Smooth muscle cell (in vitro differentiated cells): ENCODE measurements at regions not wholly inside any gene's neighbourhood (a gene's known extent, or its start where the extent isn't known, plus 50 kb on each side); places are given as distances from the start of the nearest gene placed in this dataset.

Experiments used
- DNase-seq: peaks from one replicate; lab custom pipeline; 2025; ENCODE audit not compliant: unreplicated experiment; lab: John Stamatoyannopoulos, UW
- H2AFZ ChIP-seq: fragments of 200-600 bp; sonication (generic); 2 replicates; pipeline ENCODE4 v1.6.0; 2016; ENCODE audit warnings: antibody characterized with exemption, low read depth, mild to moderate bottlenecking
- H3F3A ChIP-seq: fragments of 200-600 bp; sonication (generic); 2 replicates; pipeline ENCODE4 v1.6.0; 2017; ENCODE audit warnings: antibody characterized with exemption, low read depth
- H3K27ac ChIP-seq: fragments of 200-600 bp; sonication (generic); 2 replicates; pipeline ENCODE4 v1.5.1; 2016; ENCODE audit warnings: low read depth, mild to moderate bottlenecking
- H3K27me3 ChIP-seq: fragments of 200-600 bp; sonication (generic); 2 replicates; pipeline ENCODE4 v1.6.1; 2016; ENCODE audit warnings: low read depth, mild to moderate bottlenecking
- H3K36me3 ChIP-seq: fragments of 200-600 bp; sonication (generic); 2 replicates; pipeline ENCODE4 v1.5.1; 2016; ENCODE audit warnings: low read depth
- H3K4me1 ChIP-seq: fragments of 200-600 bp; sonication (generic); 2 replicates; pipeline ENCODE4 v1.5.1; 2016; ENCODE audit warnings: low read depth
- H3K4me2 ChIP-seq: fragments of 200-600 bp; sonication (generic); 2 replicates; pipeline ENCODE4 v1.6.0; 2016; ENCODE audit warnings: mild to moderate bottlenecking
- H3K4me3 ChIP-seq: fragments of 200-600 bp; sonication (generic); 2 replicates; pipeline ENCODE4 v1.5.1; 2016; ENCODE audit warnings: mild to moderate bottlenecking
- H3K79me2 ChIP-seq: fragments of 200-600 bp; sonication (generic); 2 replicates; pipeline ENCODE4 v1.6.0; 2016; ENCODE audit warnings: low read depth, mild to moderate bottlenecking
- H3K9ac ChIP-seq: fragments of 200-600 bp; sonication (generic); 2 replicates; pipeline ENCODE4 v1.6.0; 2016; ENCODE audit warnings: low read depth
- H3K9me3 ChIP-seq: fragments of 200-600 bp; sonication (generic); replicated peaks from 2 replicates; pipeline ENCODE4 v1.5.1; 2016; ENCODE audit warnings: low read depth
- H4K20me1 ChIP-seq: fragments of 200-600 bp; sonication (generic); 2 replicates; pipeline ENCODE4 v1.6.0; 2016; ENCODE audit warnings: low read depth
- CTCF ChIP-seq: fragments of 200-600 bp; sonication (generic); IDR thresholded peaks from 2 replicates; pipeline ENCODE4 v1.5.1; 2017; ENCODE audit warnings: borderline replicate concordance, mild to moderate bottlenecking, antibody characterized with exemption; ENCODE audit not compliant: insufficient read depth, poor library complexity, severe bottlenecking
- WGBS: methylation state at CpG from one replicate; pipeline ENCODE4 v1.1.7; 2016; ENCODE audit warnings: low lambda C conversion rate; 5-methylcytosine and 5-hydroxymethylcytosine counted together

DNA sequence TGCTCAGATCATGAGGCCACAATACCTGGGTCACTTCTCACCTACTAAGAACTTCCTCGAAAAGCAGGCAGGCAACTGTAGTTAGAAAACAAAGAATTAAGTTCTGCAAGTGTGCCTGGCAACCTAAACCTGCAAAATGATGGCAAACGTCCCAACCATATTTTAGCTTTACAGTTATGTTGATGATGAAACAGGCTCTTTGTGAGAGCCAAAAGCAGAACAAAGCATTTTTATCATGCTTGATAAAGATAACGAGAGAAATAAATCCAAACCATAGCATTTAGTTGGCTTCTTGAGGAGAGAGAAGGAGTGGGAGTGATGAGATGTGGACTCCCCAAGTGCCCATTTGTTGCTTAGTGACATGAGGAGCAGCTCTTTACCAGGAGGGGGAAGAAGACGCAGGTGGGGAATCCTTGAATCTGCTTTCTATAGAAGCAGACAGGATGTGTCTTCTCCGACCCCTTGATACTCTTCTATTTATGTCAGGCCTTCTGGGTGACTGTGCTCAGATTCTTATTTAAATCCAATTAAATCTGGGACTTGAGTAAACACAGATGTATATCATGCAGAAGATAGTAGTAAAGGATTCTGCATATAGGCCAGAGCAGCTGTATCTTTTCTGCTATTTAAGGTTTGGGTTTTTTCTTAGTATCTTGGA lies 221.2 kb downstream of the TMEM167A start:
- WGBS, result 72% methylated on average over 5 of the region's 5 CpGs
- H3K27me3 ChIP-seq, result no peaks in the 10 kb centered on the region
- no peaks in the 10 kb centered on the region for H3K79me2 ChIP-seq
- no peak overlapping the region for H3K9ac ChIP-seq
- H2AFZ ChIP-seq, result no peak overlapping the region
- TF ChIP-seq CTCF, result no peak
- no peak overlapping the region for H3K4me2 ChIP-seq
- no peaks in the 10 kb centered on the region for H3K9me3 ChIP-seq
- no peaks in the 10 kb centered on the region for H3F3A ChIP-seq
- H3K27ac ChIP-seq, result no peak overlapping the region
- no peak for DNase-seq
- H3K4me1 ChIP-seq, result peaks cover 31% of the 10 kb centered on the region
- no peak overlapping the region for H3K4me3 ChIP-seq
- no peaks in the 10 kb centered on the region for H3K36me3 ChIP-seq
- H4K20me1 ChIP-seq, result no peaks in the 10 kb centered on the region

DNA sequence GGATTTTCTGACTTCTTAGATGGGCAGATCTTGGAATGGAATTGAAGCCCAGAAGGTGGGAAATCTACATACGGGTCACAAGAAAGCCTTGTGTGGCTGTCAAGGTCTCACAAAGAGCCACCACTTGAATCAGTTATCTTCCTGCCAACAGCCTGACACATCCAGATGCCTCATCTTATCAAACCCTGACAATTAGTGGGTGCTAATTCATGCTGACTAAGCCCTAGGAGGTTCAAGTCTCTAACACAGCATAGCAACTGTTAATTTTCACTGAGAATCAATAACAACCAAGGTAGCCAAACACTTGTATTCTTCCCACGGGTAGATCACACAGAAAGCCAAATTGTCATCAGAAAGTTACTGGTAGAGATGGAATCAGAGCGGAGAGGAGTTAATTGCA lies 222.2 kb downstream of the TMEM167A start:
- H3K4me1 ChIP-seq, result peaks cover 28% of the 10 kb centered on the region
- no peak overlapping the region for H3K9ac ChIP-seq
- no peaks in the 10 kb centered on the region for H3K36me3 ChIP-seq
- no peak for TF ChIP-seq CTCF
- no peak overlapping the region for H2AFZ ChIP-seq
- no peak for DNase-seq
- no peak overlapping the region for H3K27ac ChIP-seq
- no peaks in the 10 kb centered on the region for H3K79me2 ChIP-seq
- no peaks in the 10 kb centered on the region for H3K27me3 ChIP-seq
- WGBS, result 79% methylated on average over 3 of the region's 3 CpGs
- H3K4me3 ChIP-seq, result no peak overlapping the region
- H3F3A ChIP-seq, result no peaks in the 10 kb centered on the region
- no peak overlapping the region for H3K4me2 ChIP-seq
- no peaks in the 10 kb centered on the region for H3K9me3 ChIP-seq
- no peaks in the 10 kb centered on the region for H4K20me1 ChIP-seq

GRCh38 chr5:82851471-82851870 lies 225.7 kb downstream of the TMEM167A start:
- H3K9ac ChIP-seq, result no peak overlapping the region
- 67% methylated on average over 3 of the region's 3 CpGs for WGBS

More at GRCh38 chr5:82851471-82851870, 225.7 kb downstream of the TMEM167A start:
- H3K27ac ChIP-seq, result no peak overlapping the region
- no peaks in the 10 kb centered on the region for H3F3A ChIP-seq
- H3K27me3 ChIP-seq, result no peaks in the 10 kb centered on the region
- no peak for DNase-seq
- H3K79me2 ChIP-seq, result no peaks in the 10 kb centered on the region
- no peaks in the 10 kb centered on the region for H4K20me1 ChIP-seq
- H3K4me1 ChIP-seq, result peaks cover 8% of the 10 kb centered on the region
- no peak for TF ChIP-seq CTCF
- H3K4me3 ChIP-seq, result no peak overlapping the region
- H3K4me2 ChIP-seq, result no peak overlapping the region
- no peak overlapping the region for H2AFZ ChIP-seq
- no peaks in the 10 kb centered on the region for H3K9me3 ChIP-seq
- H3K36me3 ChIP-seq, result no peaks in the 10 kb centered on the region
